NCI-H1930 (cell line): ENCODE measurements at regions not wholly inside any gene's neighbourhood (a gene's known extent, or its start where the extent isn't known, plus 50 kb on each side); places are given as distances from the start of the nearest gene placed in this dataset.

Experiments used
- DNase-seq, 2 experiments: peaks; one replicate each; lab custom pipeline; 2025; lab: John Stamatoyannopoulos, UW

- no peak for DNase-seq
Observed at GRCh38 chr5:109469896-109470662, 60.3 kb upstream of the PJA2 start.

DNA sequence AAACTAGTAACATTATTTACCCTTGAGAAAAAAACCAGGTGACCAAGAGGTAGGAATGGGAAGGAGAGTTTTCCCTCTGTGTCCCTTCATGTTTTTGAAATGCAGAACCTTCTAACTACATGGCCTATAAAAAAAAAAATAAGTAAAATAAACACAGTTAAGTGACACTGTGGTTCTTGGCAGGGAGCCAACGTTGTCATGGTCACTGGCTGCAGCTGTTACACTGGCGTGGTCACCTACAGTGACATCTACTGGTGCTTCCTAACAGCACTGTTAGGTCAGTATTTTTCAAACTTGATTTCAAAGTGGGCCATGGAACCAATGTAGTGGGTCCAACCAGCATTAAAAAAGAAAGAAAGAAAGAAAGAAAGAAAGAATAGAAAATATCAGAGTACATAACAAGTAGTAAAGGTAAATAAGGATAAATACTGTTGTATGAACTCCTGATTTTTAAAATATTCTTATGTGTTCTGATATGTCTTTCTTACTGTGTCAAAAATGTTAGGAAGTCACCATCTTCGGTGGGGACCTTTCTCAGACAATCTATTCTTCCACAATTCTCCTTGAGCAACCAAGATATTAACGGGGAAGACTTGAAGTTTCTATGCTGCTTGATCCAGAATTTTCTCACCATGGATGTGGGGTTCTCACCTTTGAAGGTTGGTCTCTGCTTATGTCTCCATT is 59.1 kb upstream of the PJA2 start:
- peak in 1 of 2 experiments; percentile 25 for DNase-seq

GRCh38 chr5:109468288-109468676 is 58.5 kb upstream of the PJA2 start:
- no peak for DNase-seq

- no peak for DNase-seq
Observed at GRCh38 chr5:109467058-109467457, 57.3 kb upstream of the PJA2 start.
